ENCODE measurements at regions not wholly inside any gene's neighbourhood (a gene's known extent, or its start where the extent isn't known, plus 50 kb on each side); places are given as distances from the start of the nearest gene placed in this dataset.

DNA sequence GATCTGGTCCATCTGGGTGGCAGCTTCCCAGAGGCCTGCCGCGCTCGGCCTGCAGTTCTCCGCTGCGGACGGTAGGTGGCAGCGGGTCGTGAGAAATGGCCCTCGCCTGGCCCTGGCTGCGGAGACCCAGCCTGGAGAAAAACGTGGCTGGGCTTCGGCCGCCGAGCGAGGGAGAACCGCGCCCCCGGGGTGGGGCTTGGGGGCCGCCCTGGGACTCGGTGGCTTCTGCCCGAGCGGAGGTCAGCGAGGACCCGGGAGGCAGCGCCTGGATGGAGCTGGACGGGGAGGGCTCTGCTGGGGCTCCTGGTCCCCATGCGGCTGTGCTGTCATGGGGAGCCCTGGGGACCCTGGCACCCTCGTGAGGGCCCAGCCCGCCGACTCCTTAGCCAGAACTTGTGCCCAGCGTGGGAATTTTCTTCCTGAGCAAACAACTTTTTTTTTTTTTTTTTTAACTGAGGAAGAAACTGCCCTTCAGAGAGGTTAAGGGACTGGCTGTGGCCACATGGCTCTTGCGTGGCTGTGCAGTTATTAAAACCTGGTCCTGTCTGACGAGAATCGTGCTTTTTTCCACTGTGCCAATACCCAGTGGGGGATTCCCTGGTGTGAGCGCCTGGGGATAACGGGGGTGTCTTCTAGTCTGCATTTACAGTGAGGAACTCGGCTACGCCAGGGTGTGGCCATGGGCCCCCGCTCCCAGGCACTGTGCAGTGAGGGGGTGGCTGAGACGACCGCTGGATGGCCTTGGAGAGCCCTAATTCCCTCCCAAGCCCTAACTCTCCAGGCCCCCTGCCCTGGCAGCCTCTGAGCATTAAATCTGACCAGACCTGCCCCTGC lies 535.6 kb downstream of the INSC start (continued):
- no peak for TF ChIP-seq ZNF282 (CRISPR knock-in tag; IDR thresholded peaks at IDR 0.05)
- TF ChIP-seq JUND (IDR thresholded peaks at IDR 0.05; ENCODE audit: borderline replicate concordance, low read depth, low read length), result peak; percentile 43; the same call in 1 of the 2 replicates
- no peak for TF ChIP-seq JUND (tag; IDR thresholded peaks at IDR 0.05; ENCODE audit: borderline replicate concordance, low read depth, low read length)
- TF ChIP-seq, protein P1, sequence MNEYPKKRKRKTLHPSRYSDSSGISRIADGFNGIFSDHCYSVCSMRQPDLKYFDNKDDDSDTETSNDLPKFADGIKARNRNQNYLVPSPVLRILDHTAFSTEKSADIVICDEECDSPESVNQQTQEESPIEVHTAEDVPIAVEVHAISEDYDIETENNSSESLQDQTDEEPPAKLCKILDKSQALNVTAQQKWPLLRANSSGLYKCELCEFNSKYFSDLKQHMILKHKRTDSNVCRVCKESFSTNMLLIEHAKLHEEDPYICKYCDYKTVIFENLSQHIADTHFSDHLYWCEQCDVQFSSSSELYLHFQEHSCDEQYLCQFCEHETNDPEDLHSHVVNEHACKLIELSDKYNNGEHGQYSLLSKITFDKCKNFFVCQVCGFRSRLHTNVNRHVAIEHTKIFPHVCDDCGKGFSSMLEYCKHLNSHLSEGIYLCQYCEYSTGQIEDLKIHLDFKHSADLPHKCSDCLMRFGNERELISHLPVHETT (CRISPR knock-in tag; conservative IDR thresholded peaks at IDR 0.05 in 1 of 2, IDR thresholded peaks at IDR 0.05 in 1 of 2), result no peak
- peak; percentile 91 to 94 (median 93) for TF ChIP-seq CTCF (IDR thresholded peaks at IDR 0.05 in 2 of 3, conservative IDR thresholded peaks at IDR 0.05 in 1 of 3; ENCODE audit: insufficient read depth in 2 of 3, low read depth in 1 of 3, low read length in 3 of 3)
- peak; percentile 66 for TF ChIP-seq HCFC1 (IDR thresholded peaks at IDR 0.05; ENCODE audit: low read depth, low read length)
- peak; percentile 75 for TF ChIP-seq TFAP4 (CRISPR knock-in tag; IDR thresholded peaks at IDR 0.05; ENCODE audit: borderline replicate concordance)
- TF ChIP-seq, protein P2, sequence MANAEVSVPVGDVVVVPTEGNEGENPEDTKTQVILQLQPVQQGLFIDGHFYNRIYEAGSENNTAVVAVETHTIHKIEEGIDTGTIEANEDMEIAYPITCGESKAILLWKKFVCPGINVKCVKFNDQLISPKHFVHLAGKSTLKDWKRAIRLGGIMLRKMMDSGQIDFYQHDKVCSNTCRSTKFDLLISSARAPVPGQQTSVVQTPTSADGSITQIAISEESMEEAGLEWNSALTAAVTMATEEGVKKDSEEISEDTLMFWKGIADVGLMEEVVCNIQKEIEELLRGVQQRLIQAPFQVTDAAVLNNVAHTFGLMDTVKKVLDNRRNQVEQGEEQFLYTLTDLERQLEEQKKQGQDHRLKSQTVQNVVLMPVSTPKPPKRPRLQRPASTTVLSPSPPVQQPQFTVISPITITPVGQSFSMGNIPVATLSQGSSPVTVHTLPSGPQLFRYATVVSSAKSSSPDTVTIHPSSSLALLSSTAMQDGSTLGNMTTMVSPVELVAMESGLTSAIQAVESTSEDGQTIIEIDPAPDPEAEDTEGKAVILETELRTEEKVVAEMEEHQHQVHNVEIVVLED (CRISPR knock-in tag; IDR thresholded peaks at IDR 0.05), result no peak
- peak; percentile 47 for TF ChIP-seq FUS (optimal IDR thresholded peaks at IDR 0.05; ENCODE audit: low read depth, low read length)
- TF ChIP-seq ZNF384 (IDR thresholded peaks at IDR 0.05; ENCODE audit: low read depth, low read length), result peak; percentile 24; the same call in 1 of the 2 replicates
- 0 out of 2 replicates have a peak, but pooled peaks have one; percentile 37 for TF ChIP-seq CHD2 (IDR thresholded peaks at IDR 0.05; ENCODE audit: low read depth, low read length)
- TF ChIP-seq ZNF263 (CRISPR knock-in tag; IDR thresholded peaks at IDR 0.05; ENCODE audit: borderline replicate concordance), result no peak
- no peak for TF ChIP-seq NR2C1 (IDR thresholded peaks at IDR 0.05)
- no peak for TF ChIP-seq NR2C1 (tag; IDR thresholded peaks at IDR 0.05)
- peak; percentile 60 to 90; a peak in 3 of 4 replicates for TF ChIP-seq MAZ (CRISPR knock-in tag; conservative IDR thresholded peaks at IDR 0.05 in 1 of 2, IDR thresholded peaks at IDR 0.05 in 1 of 2)
- TF ChIP-seq, protein P3, sequence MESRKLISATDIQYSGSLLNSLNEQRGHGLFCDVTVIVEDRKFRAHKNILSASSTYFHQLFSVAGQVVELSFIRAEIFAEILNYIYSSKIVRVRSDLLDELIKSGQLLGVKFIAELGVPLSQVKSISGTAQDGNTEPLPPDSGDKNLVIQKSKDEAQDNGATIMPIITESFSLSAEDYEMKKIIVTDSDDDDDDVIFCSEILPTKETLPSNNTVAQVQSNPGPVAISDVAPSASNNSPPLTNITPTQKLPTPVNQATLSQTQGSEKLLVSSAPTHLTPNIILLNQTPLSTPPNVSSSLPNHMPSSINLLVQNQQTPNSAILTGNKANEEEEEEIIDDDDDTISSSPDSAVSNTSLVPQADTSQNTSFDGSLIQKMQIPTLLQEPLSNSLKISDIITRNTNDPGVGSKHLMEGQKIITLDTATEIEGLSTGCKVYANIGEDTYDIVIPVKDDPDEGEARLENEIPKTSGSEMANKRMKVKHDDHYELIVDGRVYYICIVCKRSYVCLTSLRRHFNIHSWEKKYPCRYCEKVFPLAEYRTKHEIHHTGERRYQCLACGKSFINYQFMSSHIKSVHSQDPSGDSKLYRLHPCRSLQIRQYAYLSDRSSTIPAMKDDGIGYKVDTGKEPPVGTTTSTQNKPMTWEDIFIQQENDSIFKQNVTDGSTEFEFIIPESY (CRISPR knock-in tag; IDR thresholded peaks at IDR 0.05), result 0 out of 2 replicates have a peak, but pooled peaks have one; percentile 19
- TF ChIP-seq KDM2B (CRISPR knock-in tag; IDR thresholded peaks at IDR 0.05), result no peak
- peak; percentile 57; the same call in 1 of the 2 replicates for TF ChIP-seq MTA3 (IDR thresholded peaks at IDR 0.05; ENCODE audit: borderline replicate concordance)
- TF ChIP-seq MXI1 (IDR thresholded peaks at IDR 0.05; ENCODE audit: low read depth, low read length), result 0 out of 2 replicates have a peak, but pooled peaks have one; percentile 25
